ENCODE measurements at regions not wholly inside any gene's neighbourhood (a gene's known extent, or its start where the extent isn't known, plus 50 kb on each side); places are given as distances from the start of the nearest gene placed in this dataset.
"Not testable (repeated sequence)": the region's sequence is repeated elsewhere in the genome, so short reads cannot be mapped to it uniquely, and the experiment has no call there.

DNA sequence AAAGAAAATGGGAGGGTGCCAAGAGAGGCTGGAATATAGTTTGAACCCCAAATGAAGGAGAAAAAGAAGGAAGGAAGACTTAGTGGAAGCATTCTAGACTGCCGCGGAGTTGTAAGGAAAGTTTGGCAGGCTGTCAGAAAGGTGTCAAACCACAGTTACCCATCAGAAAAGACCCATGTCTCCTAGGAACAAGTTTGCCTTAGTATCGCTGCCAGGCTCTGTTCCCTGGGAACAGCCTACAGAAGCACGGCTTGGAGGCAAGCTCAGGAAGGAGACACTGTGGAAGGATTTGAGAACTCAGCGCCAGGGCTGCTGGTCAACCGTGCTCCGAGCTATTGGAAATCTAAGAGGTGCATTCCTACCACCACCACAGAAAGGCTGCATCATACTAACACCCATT lies 197.4 kb downstream of the RRAGC start:
- ATAC-seq (replicated peaks in 1 of 2) (no peak), DNase-seq (no peak)
- H3K9me3 Mint-ChIP-seq, result peaks cover 6 to 9% of the 10 kb centered on the region in 2 donors
- no peak overlapping the region for H3K4me3 Mint-ChIP-seq
- peaks cover 1 to 2% of the 10 kb centered on the region in 2 donors for H3K36me3 Mint-ChIP-seq (ENCODE audit: insufficient read depth in 2 of 2)
- no peak overlapping the region for H3K27ac Mint-ChIP-seq
- no peaks in the 10 kb centered on the region for H3K4me1 Mint-ChIP-seq (ENCODE audit: low read depth)
- H3K27me3 Mint-ChIP-seq (ENCODE audit: low read depth), result peaks cover 25% of the 10 kb centered on the region

DNA sequence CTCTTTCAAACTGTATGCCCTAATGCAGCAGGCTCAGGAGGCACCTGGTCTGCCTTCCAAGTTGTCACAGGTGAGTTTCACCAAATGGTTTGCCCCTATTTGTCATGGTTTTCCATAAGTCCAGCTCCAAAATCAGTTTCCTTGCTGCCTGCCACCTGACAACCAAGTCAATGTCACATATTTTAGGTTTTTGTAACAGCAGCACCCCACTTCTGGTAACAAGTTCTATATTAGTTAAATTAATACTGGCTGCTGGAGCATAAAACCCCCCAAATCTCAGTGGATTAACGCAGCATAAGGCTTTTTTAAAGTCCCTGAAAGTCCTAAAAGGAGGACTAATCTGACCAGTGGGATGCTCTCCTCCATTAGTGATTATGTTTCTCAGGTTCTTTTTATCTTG lies 200.7 kb downstream of the RRAGC start:
- H3K36me3 Mint-ChIP-seq (ENCODE audit: insufficient read depth in 2 of 2), result no peaks in the 10 kb centered on the region
- no peak for ATAC-seq (replicated peaks in 1 of 2)
- no peak for DNase-seq
- no peak overlapping the region for H3K27ac Mint-ChIP-seq
- H3K4me1 Mint-ChIP-seq (ENCODE audit: low read depth), result no peaks in the 10 kb centered on the region
- peaks cover 25% of the 10 kb centered on the region for H3K27me3 Mint-ChIP-seq (ENCODE audit: low read depth)
- H3K9me3 Mint-ChIP-seq, result peaks cover 4 to 5% of the 10 kb centered on the region in 2 donors
- no peak overlapping the region for H3K4me3 Mint-ChIP-seq

DNA sequence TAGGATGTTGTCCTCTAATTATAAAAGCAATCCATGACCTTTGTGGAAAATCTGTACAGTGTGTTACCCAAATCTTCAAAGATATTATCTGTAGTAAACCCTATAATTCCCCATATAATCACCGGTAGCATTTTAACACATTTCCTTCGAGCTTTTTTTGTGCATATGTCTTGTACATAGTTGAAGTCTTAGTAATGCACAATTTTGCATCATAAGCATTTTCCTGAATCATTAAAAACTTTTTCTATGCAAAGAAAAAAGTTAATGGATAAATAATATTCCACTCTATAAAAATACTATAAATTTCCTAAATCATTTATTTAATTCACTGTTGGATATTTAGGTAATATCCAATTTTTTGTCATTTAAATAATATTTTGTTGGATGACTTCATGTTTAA lies 201.7 kb downstream of the RRAGC start:
- ATAC-seq (replicated peaks in 1 of 2), result no peak
- no peaks in the 10 kb centered on the region for H3K36me3 Mint-ChIP-seq (ENCODE audit: insufficient read depth in 2 of 2)

DNA sequence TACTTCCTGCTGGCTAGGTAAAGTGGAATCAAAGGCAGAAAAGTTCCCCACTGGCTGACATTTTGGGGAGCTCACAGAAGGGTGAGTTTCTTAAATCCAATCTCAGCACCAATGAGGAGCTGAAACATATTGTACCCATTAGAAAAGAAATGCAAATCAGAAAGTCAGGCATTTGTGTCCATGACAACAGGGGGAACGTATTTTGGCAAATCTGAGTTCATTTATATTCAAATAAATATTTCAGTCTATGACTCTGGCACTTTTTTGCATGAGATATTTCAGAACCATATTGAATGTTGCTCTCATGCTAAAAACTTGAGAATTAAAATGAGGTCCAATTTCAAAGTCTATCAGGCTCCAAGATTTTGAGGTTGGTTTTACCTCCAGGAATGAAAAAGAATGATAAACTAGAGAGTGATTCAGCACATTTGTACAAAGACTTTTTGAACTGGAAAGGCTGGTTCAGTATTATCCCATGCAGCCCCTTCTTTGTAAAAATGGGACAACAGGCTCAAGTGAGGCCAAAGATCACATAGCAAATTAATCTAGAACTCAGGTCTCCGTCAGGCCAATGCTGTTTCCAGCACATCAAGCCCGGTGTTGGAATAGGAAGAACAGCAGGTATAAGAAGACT lies 202.2 kb downstream of the RRAGC start:
- H3K27ac Mint-ChIP-seq, result no peak overlapping the region
- H3K4me1 Mint-ChIP-seq (ENCODE audit: low read depth), result no peaks in the 10 kb centered on the region
- H3K36me3 Mint-ChIP-seq (ENCODE audit: insufficient read depth in 2 of 2), result no peaks in the 10 kb centered on the region
- no peak for ATAC-seq (replicated peaks in 1 of 2)
- DNase-seq, result no peak
- H3K9me3 Mint-ChIP-seq, result peaks cover 4 to 5% of the 10 kb centered on the region in 2 donors
- H3K27me3 Mint-ChIP-seq (ENCODE audit: low read depth), result peaks cover 18% of the 10 kb centered on the region
- no peak overlapping the region for H3K4me3 Mint-ChIP-seq

More for the DNA sequence above, 201.7 kb downstream of the RRAGC start:
- Mint-ChIP-seq H3K4me3 (no peak overlapping the region), H3K9me3 (peaks cover 4 to 5% of the 10 kb centered on the region in 2 donors), H3K27me3 (ENCODE audit: low read depth) (peaks cover 19% of the 10 kb centered on the region), H3K27ac (no peak overlapping the region), H3K4me1 (ENCODE audit: low read depth) (no peaks in the 10 kb centered on the region)
- no peak for DNase-seq

DNA sequence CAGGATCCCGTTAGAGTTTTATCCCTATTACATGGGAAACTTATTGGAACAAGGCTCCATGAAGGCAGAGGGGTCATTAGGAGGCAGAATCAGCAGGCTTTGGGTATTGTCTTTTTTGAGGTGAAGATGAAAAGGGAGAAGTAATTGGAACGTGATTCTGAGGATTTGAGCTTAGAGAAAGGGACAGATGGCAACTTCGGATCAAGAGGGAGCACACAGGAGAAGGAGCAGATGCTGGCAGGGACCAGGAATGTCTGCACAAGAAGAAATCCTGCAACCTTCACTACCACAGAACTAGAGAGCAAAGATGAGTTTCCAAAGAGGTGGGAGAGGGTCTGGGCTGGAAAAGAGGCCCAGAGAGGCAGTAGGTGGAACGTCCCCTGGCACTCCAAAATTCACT lies 202.8 kb downstream of the RRAGC start:
- Mint-ChIP-seq H3K27me3 (ENCODE audit: low read depth) (peaks cover 18% of the 10 kb centered on the region), H3K4me3 (no peak overlapping the region), H3K27ac (no peak overlapping the region), H3K9me3 (peaks cover 4 to 5% of the 10 kb centered on the region in 2 donors), H3K4me1 (ENCODE audit: low read depth) (no peaks in the 10 kb centered on the region), H3K36me3 (ENCODE audit: insufficient read depth in 2 of 2) (no peaks in the 10 kb centered on the region)
- ATAC-seq (replicated peaks in 1 of 2) (no peak), DNase-seq (no peak)

DNA sequence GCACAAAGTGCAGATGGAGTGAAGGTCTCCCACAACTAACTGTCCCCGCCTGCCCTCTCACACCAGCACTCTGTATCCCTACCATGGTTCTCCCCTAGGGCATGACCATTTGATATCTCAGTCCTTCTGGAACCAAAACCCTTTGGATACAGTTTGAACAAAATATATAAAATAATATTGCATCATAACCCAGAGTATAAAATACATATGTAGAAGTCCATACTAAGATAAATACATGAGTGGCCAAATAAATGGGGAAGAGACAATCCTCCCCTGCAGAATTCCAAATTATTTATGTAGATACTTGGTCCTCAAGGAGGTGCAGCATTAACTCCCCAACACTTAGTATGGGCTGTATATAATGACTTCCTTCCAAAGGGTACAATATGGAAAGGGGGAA lies 207.4 kb downstream of the RRAGC start:
- Mint-ChIP-seq H3K27me3 (ENCODE audit: low read depth) (peaks cover 8% of the 10 kb centered on the region), H3K4me1 (ENCODE audit: low read depth) (no peaks in the 10 kb centered on the region), H3K4me3 (no peak overlapping the region), H3K9me3 (peaks cover 0 to 1% of the 10 kb centered on the region in 2 donors), H3K36me3 (ENCODE audit: insufficient read depth in 2 of 2) (no peaks in the 10 kb centered on the region), H3K27ac (no peak overlapping the region)
- DNase-seq, result no peak
- no peak for ATAC-seq (replicated peaks in 1 of 2)

DNA sequence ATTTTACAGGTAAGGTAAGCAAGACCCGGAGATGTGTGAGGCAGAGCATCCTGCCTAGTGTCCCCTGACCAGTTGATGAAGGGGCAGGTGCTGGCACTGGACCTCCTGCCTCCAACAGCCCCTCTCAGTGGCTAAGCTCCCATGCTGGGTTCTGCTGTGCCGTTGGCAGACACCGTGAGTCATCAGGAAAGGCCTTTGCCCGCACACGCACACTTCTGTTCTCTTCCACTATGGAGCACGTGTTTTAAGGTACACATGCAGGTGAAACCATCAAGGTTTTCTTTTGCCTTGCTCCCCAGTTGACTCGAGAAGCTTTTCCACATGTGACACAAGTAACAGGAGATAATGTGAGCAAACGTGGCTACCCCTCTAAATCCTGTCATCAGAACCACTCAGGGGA lies 207.9 kb downstream of the RRAGC start:
- ATAC-seq (replicated peaks in 1 of 2), result no peak
- H3K4me3 Mint-ChIP-seq, result no peak overlapping the region
- H3K27me3 Mint-ChIP-seq (ENCODE audit: low read depth), result peaks cover 8% of the 10 kb centered on the region
- DNase-seq, result no peak
- H3K27ac Mint-ChIP-seq, result no peak overlapping the region
- peaks cover 0 to 1% of the 10 kb centered on the region in 2 donors for H3K9me3 Mint-ChIP-seq
- no peaks in the 10 kb centered on the region for H3K36me3 Mint-ChIP-seq (ENCODE audit: insufficient read depth in 2 of 2)
- H3K4me1 Mint-ChIP-seq (ENCODE audit: low read depth), result no peaks in the 10 kb centered on the region

DNA sequence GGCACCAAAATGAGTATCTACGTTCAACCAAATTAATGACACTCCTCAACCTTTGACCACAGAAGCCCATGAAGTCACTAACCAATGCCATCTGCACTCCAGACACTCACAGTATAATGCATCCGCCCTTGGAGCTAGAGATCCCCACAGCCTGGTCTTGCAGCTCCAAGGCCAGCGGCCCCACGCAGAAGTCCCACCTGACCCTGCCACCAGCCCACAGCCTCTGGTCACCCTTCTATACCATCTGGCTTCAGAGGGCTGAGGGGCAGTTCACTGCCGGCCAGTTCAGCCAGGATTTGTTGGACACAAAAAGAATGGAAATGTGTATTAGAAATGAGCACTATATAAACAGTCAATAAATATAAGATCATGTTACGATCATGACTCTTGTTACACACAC lies 211.2 kb downstream of the RRAGC start:
- no peaks in the 10 kb centered on the region for H3K27me3 Mint-ChIP-seq (ENCODE audit: low read depth)
- no peak for ATAC-seq (replicated peaks in 1 of 2)
- peaks cover 0 to 1% of the 10 kb centered on the region in 2 donors for H3K9me3 Mint-ChIP-seq
- H3K27ac Mint-ChIP-seq, result no peak overlapping the region
- no peaks in the 10 kb centered on the region for H3K4me1 Mint-ChIP-seq (ENCODE audit: low read depth)
- no peaks in the 10 kb centered on the region for H3K36me3 Mint-ChIP-seq (ENCODE audit: insufficient read depth in 2 of 2)
- no peak overlapping the region for H3K4me3 Mint-ChIP-seq
- DNase-seq, result no peak

DNA sequence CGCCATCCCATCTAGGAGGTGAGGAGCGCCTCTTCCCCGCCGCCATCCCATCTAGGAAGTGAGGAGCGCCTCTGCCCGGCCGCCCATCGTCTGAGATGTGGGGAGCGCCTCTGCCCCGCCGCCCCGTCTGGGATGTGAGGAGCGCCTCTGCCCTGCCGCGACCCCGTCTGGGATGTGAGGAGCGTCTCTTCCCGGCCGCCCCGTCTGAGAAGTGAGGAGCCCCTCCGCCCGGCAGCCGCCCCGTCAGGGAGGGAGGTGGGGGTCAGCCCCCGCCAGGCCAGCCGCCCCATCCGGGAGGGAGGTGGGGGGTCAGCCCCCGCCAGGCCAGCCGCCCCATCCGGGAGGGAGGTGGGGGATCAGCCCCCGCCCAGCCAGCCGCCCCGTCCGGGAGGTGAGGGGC lies 212.2 kb downstream of the RRAGC start:
- DNase-seq; ATAC-seq (replicated peaks in 1 of 2); H3K27me3 Mint-ChIP-seq (ENCODE audit: low read depth); H3K9me3 Mint-ChIP-seq; H3K4me1 Mint-ChIP-seq (ENCODE audit: low read depth); H3K4me3 Mint-ChIP-seq; H3K36me3 Mint-ChIP-seq (ENCODE audit: insufficient read depth in 2 of 2); H3K27ac Mint-ChIP-seq: not testable (repeated sequence)

DNA sequence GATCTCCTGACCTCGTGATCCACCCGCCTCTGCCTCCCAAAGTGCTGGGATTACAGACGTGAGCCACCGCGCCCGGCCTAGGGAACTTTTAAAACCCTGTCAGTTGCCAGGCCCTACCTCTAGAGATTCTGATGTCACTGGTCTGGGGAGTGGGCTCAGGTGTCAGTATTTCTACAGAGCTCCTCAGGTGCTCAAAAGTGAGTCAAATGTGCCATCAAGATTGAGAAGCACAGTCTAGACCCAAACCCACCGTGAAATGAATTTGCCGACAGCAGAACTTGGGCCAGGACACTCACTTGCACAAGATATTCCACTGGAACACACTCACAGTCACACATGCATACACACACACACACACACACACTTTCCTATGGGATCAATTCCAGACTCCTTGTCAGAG lies 215.5 kb downstream of the RRAGC start:
- no peak overlapping the region for H3K27ac Mint-ChIP-seq
- H3K4me1 Mint-ChIP-seq (ENCODE audit: low read depth), result no peaks in the 10 kb centered on the region
- ATAC-seq (replicated peaks in 1 of 2) (no peak), DNase-seq (no peak)
- H3K36me3 Mint-ChIP-seq (ENCODE audit: insufficient read depth in 2 of 2), result no peaks in the 10 kb centered on the region
- peaks cover 2% of the 10 kb centered on the region in 2 donors for H3K9me3 Mint-ChIP-seq
- no peak overlapping the region for H3K4me3 Mint-ChIP-seq
- H3K27me3 Mint-ChIP-seq (ENCODE audit: low read depth), result no peaks in the 10 kb centered on the region

DNA sequence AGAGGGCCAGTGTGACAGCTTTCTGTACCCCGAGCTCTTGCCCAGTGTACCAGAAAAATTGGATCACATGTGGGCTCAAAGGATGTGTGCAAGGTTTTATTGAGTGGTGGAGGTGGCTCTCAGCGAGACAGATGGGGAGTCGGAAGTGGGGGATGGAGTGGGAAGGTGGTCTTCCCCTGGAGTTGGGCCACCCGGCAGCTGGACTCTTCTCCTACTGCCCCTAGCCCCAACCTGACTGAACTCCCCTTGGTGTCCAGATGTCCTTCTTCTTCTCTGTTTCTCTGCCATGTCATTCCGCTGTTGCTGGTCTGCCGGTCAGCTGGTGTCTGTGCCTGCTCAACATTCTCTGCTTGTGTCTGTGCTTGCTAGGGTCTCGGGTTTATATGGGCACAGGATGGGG lies 217.9 kb downstream of the RRAGC start:
- Mint-ChIP-seq H3K27me3 (ENCODE audit: low read depth) (no peaks in the 10 kb centered on the region), H3K9me3 (peaks cover 1 to 2% of the 10 kb centered on the region in 2 donors), H3K27ac (no peak overlapping the region), H3K4me1 (ENCODE audit: low read depth) (no peaks in the 10 kb centered on the region), H3K4me3 (no peak overlapping the region), H3K36me3 (ENCODE audit: insufficient read depth in 2 of 2) (no peaks in the 10 kb centered on the region)
- DNase-seq (no peak), ATAC-seq (replicated peaks in 1 of 2) (no peak)

DNA sequence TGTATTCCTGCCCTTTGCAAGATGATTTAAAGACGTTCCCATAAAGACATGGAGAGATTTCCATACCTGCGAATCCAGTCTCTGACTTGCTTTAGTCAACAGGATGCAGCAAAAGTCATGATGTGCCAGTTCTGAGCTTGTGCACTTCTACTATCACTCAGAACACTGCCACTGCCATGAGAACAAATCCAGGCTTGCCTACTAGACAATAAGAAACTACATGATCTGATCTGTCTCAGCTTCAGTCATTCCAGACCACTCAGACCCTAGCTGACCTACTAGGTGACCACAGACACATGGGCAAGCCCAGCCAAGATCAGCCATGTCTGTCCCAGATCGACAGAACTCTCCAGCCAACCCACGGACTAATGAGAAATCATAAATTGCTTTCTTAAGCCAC lies 219.2 kb downstream of the RRAGC start:
- H3K27ac Mint-ChIP-seq, result no peak overlapping the region
- H3K36me3 Mint-ChIP-seq (ENCODE audit: insufficient read depth in 2 of 2), result no peaks in the 10 kb centered on the region
- no peaks in the 10 kb centered on the region for H3K4me1 Mint-ChIP-seq (ENCODE audit: low read depth)
- no peak for DNase-seq
- H3K9me3 Mint-ChIP-seq, result peaks cover 1 to 2% of the 10 kb centered on the region in 2 donors
- no peaks in the 10 kb centered on the region for H3K27me3 Mint-ChIP-seq (ENCODE audit: low read depth)
- no peak for ATAC-seq (replicated peaks in 1 of 2)
- H3K4me3 Mint-ChIP-seq, result no peak overlapping the region

DNA sequence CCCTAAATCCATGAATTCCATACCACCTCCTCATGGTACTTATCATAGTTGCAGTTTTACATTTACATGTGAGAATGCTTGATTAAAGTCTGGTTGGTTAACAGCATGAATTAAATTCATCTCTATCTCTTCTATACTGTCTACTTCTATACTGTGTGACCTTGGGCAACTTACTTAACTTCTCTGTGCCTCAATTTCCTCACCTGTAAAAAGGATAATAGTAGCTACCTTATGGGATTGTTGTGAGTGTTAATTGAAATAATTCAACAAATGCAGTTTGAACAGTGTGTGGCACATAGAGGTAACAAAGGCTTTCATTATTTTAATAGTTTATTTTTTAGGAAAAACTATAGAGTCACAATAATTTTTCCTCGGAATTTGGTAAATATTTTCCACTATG lies 231.3 kb downstream of the RRAGC start:
- H3K9me3 Mint-ChIP-seq, result peaks cover 4 to 6% of the 10 kb centered on the region in 2 donors
- DNase-seq (no peak), ATAC-seq (replicated peaks in 1 of 2) (no peak)
- H3K27me3 Mint-ChIP-seq (ENCODE audit: low read depth), result peaks cover 17% of the 10 kb centered on the region
- H3K36me3 Mint-ChIP-seq (ENCODE audit: insufficient read depth in 2 of 2), result peaks cover 2 to 3% of the 10 kb centered on the region in 2 donors
- no peak overlapping the region for H3K4me3 Mint-ChIP-seq
- H3K4me1 Mint-ChIP-seq (ENCODE audit: low read depth), result no peaks in the 10 kb centered on the region
- no peak overlapping the region for H3K27ac Mint-ChIP-seq

DNA sequence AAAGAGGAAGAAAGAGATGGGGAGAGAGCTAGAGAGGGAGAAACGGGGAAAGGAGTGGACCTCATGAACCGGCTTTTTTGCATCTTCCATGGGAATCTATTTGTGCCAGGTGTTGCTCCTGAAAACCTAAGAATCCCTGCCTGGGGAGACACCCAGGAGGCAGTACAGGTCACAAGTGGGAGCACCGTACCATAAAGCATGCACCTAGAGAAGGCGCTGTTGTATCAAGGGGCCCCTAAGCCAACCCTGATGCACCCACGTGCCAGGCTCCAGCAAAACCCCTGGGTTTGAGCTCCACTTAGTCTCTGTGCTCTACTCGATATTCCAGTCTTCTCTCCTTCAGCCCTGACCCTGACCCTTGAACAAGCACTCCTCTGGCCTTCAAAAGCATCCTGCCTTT lies 233.6 kb downstream of the RRAGC start:
- no peak for DNase-seq
- H3K4me1 Mint-ChIP-seq (ENCODE audit: low read depth), result no peaks in the 10 kb centered on the region
- peaks cover 0 to 3% of the 10 kb centered on the region in 2 donors for H3K36me3 Mint-ChIP-seq (ENCODE audit: insufficient read depth in 2 of 2)
- ATAC-seq (replicated peaks in 1 of 2), result no peak
- no peak overlapping the region for H3K27ac Mint-ChIP-seq
- H3K27me3 Mint-ChIP-seq (ENCODE audit: low read depth), result no peaks in the 10 kb centered on the region
- peaks cover 4 to 6% of the 10 kb centered on the region in 2 donors for H3K9me3 Mint-ChIP-seq
- H3K4me3 Mint-ChIP-seq, result no peak overlapping the region

Data from activated T-cell treated with anti-CD3 and anti-CD28 coated beads, Interleukin-2, amount 50 U/mL, for 72 hours (primary cell).